CD14-positive monocyte (primary cell): ENCODE measurements at regions not wholly inside any gene's neighbourhood (a gene's known extent, or its start where the extent isn't known, plus 50 kb on each side); places are given as distances from the start of the nearest gene placed in this dataset.
A peak's percentile ranks its signal among the peaks of the same experiment; 100 is the strongest.

Experiments used
- DNase-seq, 3 donors: peaks; one replicate each; pipeline ENCODE4 v3.0.0-alpha.2; 2011 to 2022
- H2AFZ ChIP-seq: 2 replicates; pipeline ENCODE4 v1.6.0; 2012; ENCODE audit warnings: mild to moderate bottlenecking, low read depth, low read length, inconsistent platforms; ENCODE audit not compliant: insufficient read depth, poor library complexity, severe bottlenecking
- H3K27ac ChIP-seq, 2 donors: 1 replicate in 1 of 2; 2 replicates in 1 of 2; pipeline ENCODE4 v1.5.1; 2012 to 2013; ENCODE audit warnings: low read length in 2 of 2, control low read depth in 1 of 2, inconsistent platforms in 1 of 2, low read depth in 1 of 2, mild to moderate bottlenecking in 1 of 2
- H3K27me3 ChIP-seq, 2 donors: one replicate each; pipeline versions ENCODE4 v1.6.0 to v1.6.1; 2011 to 2013; ENCODE audit warnings: low read length in 2 of 2; ENCODE audit not compliant: control insufficient read depth in 2 of 2, insufficient read depth in 2 of 2
- H3K36me3 ChIP-seq, 2 donors: replicated peaks in 1 of 2; 1 replicate in 1 of 2; 2 replicates in 1 of 2; pipeline versions ENCODE4 v1.5.1 to v1.6.1; 2012 to 2013; ENCODE audit warnings: low read length in 2 of 2, control low read depth in 1 of 2, inconsistent platforms in 1 of 2, mild to moderate bottlenecking in 1 of 2; ENCODE audit not compliant: insufficient read depth in 2 of 2, control insufficient read depth in 1 of 2
- H3K4me1 ChIP-seq, 2 donors: 1 replicate in 1 of 2; 2 replicates in 1 of 2; pipeline versions ENCODE4 v1.5.1 to v1.6.1; 2012 to 2013; ENCODE audit warnings: low read length in 2 of 2, control low read depth in 1 of 2, inconsistent platforms in 1 of 2, mild to moderate bottlenecking in 1 of 2, moderate library complexity in 1 of 2; ENCODE audit not compliant: insufficient read depth in 2 of 2, control insufficient read depth in 1 of 2
- H3K4me2 ChIP-seq: replicated peaks from 2 replicates; pipeline ENCODE3; 2012; ENCODE audit warnings: low read length, moderate library complexity, mild to moderate bottlenecking; ENCODE audit not compliant: poor library complexity, severe bottlenecking; ENCODE audit errors: extremely low read depth
- H3K4me3 ChIP-seq, 3 experiments: fragments of 200-600 bp in 1 of 3; sonication (generic) in 1 of 3; replicated peaks in 1 of 3; 1 replicate in 2 of 3; 2 replicates in 1 of 3; pipeline ENCODE4 v1.5.1; 2011 to 2013; ENCODE audit warnings: low read length in 3 of 3, mild to moderate bottlenecking in 3 of 3, control low read depth in 2 of 3, low read depth in 2 of 3, inconsistent platforms in 1 of 3, moderate library complexity in 1 of 3
- H3K79me2 ChIP-seq: 2 replicates; pipeline ENCODE4 v1.6.0; 2012; ENCODE audit warnings: mild to moderate bottlenecking, control low read depth, inconsistent platforms, low read length, moderate library complexity; ENCODE audit not compliant: insufficient read depth
- H3K9ac ChIP-seq: 2 replicates; pipeline ENCODE4 v1.6.0; 2017; ENCODE audit warnings: low read length, mild to moderate bottlenecking; ENCODE audit not compliant: insufficient read depth, poor library complexity, severe bottlenecking
- H3K9me3 ChIP-seq, 2 donors: replicated peaks in 1 of 2; 1 replicate in 1 of 2; 2 replicates in 1 of 2; pipeline versions ENCODE4 v1.5.1 to v1.6.1; 2012 to 2013; ENCODE audit warnings: low read length in 2 of 2, control low read depth in 1 of 2; ENCODE audit not compliant: control insufficient read depth in 1 of 2, insufficient read depth in 1 of 2
- H4K20me1 ChIP-seq: 2 replicates; pipeline ENCODE4 v1.6.0; 2012; ENCODE audit warnings: mild to moderate bottlenecking, low read length, control low read depth, moderate library complexity; ENCODE audit not compliant: insufficient read depth
- H3K27ac Mint-ChIP-seq, 7 donors: one replicate each; pipeline ENCODE4 v1.8.0; 2020; ENCODE audit warnings: mild to moderate bottlenecking in 7 of 7, mixed read lengths in 7 of 7, moderate library complexity in 6 of 7, inconsistent platforms in 2 of 7
- H3K27me3 Mint-ChIP-seq, 3 donors: one replicate each; pipeline ENCODE4 v1.8.0; 2021 to 2022; ENCODE audit warnings: low read depth in 3 of 3, mild to moderate bottlenecking in 3 of 3, mixed read lengths in 3 of 3, moderate library complexity in 3 of 3, inconsistent platforms in 1 of 3
- H3K36me3 Mint-ChIP-seq, 2 donors: one replicate each; pipeline ENCODE4 v1.8.0; 2020; ENCODE audit warnings: mixed read lengths in 2 of 2, inconsistent platforms in 1 of 2, mild to moderate bottlenecking in 1 of 2
- H3K4me1 Mint-ChIP-seq: one replicate; pipeline ENCODE4 v1.8.0; 2020; ENCODE audit warnings: mild to moderate bottlenecking, mixed read lengths
- H3K4me3 Mint-ChIP-seq, 2 donors: one replicate each; pipeline ENCODE4 v1.8.0; 2020; ENCODE audit warnings: mild to moderate bottlenecking in 2 of 2, mixed read lengths in 2 of 2, moderate library complexity in 1 of 2
- H3K9me3 Mint-ChIP-seq, 7 donors: one replicate each; pipeline ENCODE4 v1.8.0; 2020 to 2022; ENCODE audit warnings: mixed read lengths in 7 of 7, mild to moderate bottlenecking in 6 of 7, moderate library complexity in 6 of 7, inconsistent platforms in 2 of 7
- CTCF ChIP-seq: fragments of 200-600 bp; IDR thresholded peaks from one replicate; pipeline ENCODE4 v1.8.0; 2022; ENCODE audit warnings: antibody characterized with exemption, mild to moderate bottlenecking
- WGBS: methylation state at CpG from one replicate; pipeline ENCODE4 v1.1.5; 2013; ENCODE audit warnings: missing lambda C conversion rate; ENCODE audit not compliant: insufficient coverage; 5-methylcytosine and 5-hydroxymethylcytosine counted together
- intact Hi-C, 2 donors: fragments of 100-400 bp; cut with micrococcal nuclease; formaldehyde crosslinking; loops; one replicate each; pipeline versions ENCODE4 v1.15.0 to v1.15.1; 2023

GRCh38 chr12:131598717-131599116 lies 112.2 kb upstream of the SFSWAP start:
- Histone ChIP-seq H3K27ac (no peak overlapping the region), H2AFZ (no peak overlapping the region), H4K20me1 (no peaks in the 10 kb centered on the region), H3K9ac (no peak overlapping the region), H3K79me2 (no peaks in the 10 kb centered on the region), H3K4me3 (no peak overlapping the region), H3K27me3 (no peaks in the 10 kb centered on the region), H3K4me1 (peaks cover 18 to 32% of the 10 kb centered on the region in 2 donors), H3K36me3 (no peaks in the 10 kb centered on the region), H3K4me2 (no peak overlapping the region), H3K9me3 (no peaks in the 10 kb centered on the region)
- no peak overlapping the region for H3K4me3 Mint-ChIP-seq
- intact Hi-C loops: no loop called here
- DNase-seq: no peak
- WGBS: 100% methylated on average over 1 of the region's 5 CpGs
- H3K27ac Mint-ChIP-seq: peak overlapping the region in 4 of 7 donors; percentile 30 to 79 (median 59)
- H3K27me3 Mint-ChIP-seq: peaks cover 2 to 4% (median 2%) of the 10 kb centered on the region in 3 donors
- TF ChIP-seq CTCF: no peak
- peaks cover 27% of the 10 kb centered on the region for H3K4me1 Mint-ChIP-seq
- no peaks in the 10 kb centered on the region for H3K9me3 Mint-ChIP-seq
- peaks cover 0 to 5% of the 10 kb centered on the region in 2 donors for H3K36me3 Mint-ChIP-seq

GRCh38 chr12:131599190-131600159 lies 111.4 kb upstream of the SFSWAP start:
- Histone ChIP-seq H3K9ac (no peak overlapping the region), H3K4me1 (peaks cover 26 to 36% of the 10 kb centered on the region in 2 donors), H3K4me3 (no peak overlapping the region), H3K4me2 (no peak overlapping the region), H3K79me2 (no peaks in the 10 kb centered on the region), H4K20me1 (no peaks in the 10 kb centered on the region), H3K27ac (no peak overlapping the region), H3K9me3 (no peaks in the 10 kb centered on the region), H3K27me3 (no peaks in the 10 kb centered on the region), H2AFZ (no peak overlapping the region), H3K36me3 (no peaks in the 10 kb centered on the region)
- TF ChIP-seq CTCF: no peak
- Mint-ChIP-seq H3K27ac (peak overlapping the region; percentile 30 to 84 (median 65)), H3K9me3 (no peaks in the 10 kb centered on the region), H3K36me3 (peaks cover 0 to 6% of the 10 kb centered on the region in 2 donors), H3K27me3 (peaks cover 2 to 4% (median 2%) of the 10 kb centered on the region in 3 donors), H3K4me1 (peaks cover 31% of the 10 kb centered on the region), H3K4me3 (no peak overlapping the region)
- WGBS: 78% methylated on average over 19 of the region's 33 CpGs
- peak; percentile 42 to 48 (median 42) for DNase-seq
- intact Hi-C loops: loop anchor here in 1 of 2 donors (10.0 kb wide), 1 partner anchor 115 kb away; the partner anchor contains the start of gene SFSWAP
